H9 (cell line): ENCODE measurements at regions not wholly inside any gene's neighbourhood (a gene's known extent, or its start where the extent isn't known, plus 50 kb on each side); places are given as distances from the start of the nearest gene placed in this dataset.

ENCODE experiments used
- DNase-seq: peaks from one replicate; pipeline ENCODE4 v3.0.0-alpha.2; 2017
- H2AFZ ChIP-seq: one replicate; pipeline ENCODE4 v1.6.1; 2013; ENCODE audit warnings: mild to moderate bottlenecking, low read length, control low read depth, moderate library complexity
- H2AK5ac ChIP-seq: 2 replicates; pipeline ENCODE4 v1.6.1; 2013; ENCODE audit warnings: low read length, control low read depth, mixed read lengths; ENCODE audit not compliant: insufficient read length
- H2BK120ac ChIP-seq: one replicate; pipeline ENCODE4 v1.6.1; 2013; ENCODE audit warnings: low read depth, mild to moderate bottlenecking, low read length, control low read depth, inconsistent platforms; ENCODE audit not compliant: poor library complexity, severe bottlenecking
- H2BK12ac ChIP-seq: 2 replicates; pipeline ENCODE4 v1.6.1; 2013; ENCODE audit warnings: low read length, control low read depth, mixed read lengths, low read depth; ENCODE audit not compliant: insufficient read length
- H2BK15ac ChIP-seq: 2 replicates; pipeline ENCODE4 v1.6.1; 2013; ENCODE audit warnings: low read depth, low read length, control low read depth
- H2BK20ac ChIP-seq: one replicate; pipeline ENCODE4 v1.6.1; 2013; ENCODE audit warnings: low read depth, mild to moderate bottlenecking, low read length, control low read depth, inconsistent platforms; ENCODE audit not compliant: poor library complexity, severe bottlenecking
- H2BK5ac ChIP-seq: 2 replicates; pipeline ENCODE4 v1.6.1; 2013; ENCODE audit warnings: low read length, control low read depth, mixed read lengths; ENCODE audit not compliant: insufficient read length
- H3K14ac ChIP-seq: 2 replicates; pipeline ENCODE4 v1.6.1; 2013; ENCODE audit warnings: low read length, control low read depth; ENCODE audit not compliant: insufficient read depth
- H3K18ac ChIP-seq: 2 replicates; pipeline ENCODE4 v1.6.1; 2013; ENCODE audit warnings: low read depth, mild to moderate bottlenecking, mixed read lengths, low read length, control low read depth; ENCODE audit not compliant: insufficient read length
- H3K23ac ChIP-seq: 2 replicates; pipeline ENCODE4 v1.6.1; 2013; ENCODE audit warnings: low read length, control low read depth, mixed read lengths, low read depth; ENCODE audit not compliant: insufficient read length
- H3K23me2 ChIP-seq: 2 replicates; pipeline ENCODE4 v1.6.1; 2013; ENCODE audit warnings: low read depth, mild to moderate bottlenecking, mixed read lengths, low read length, control low read depth; ENCODE audit not compliant: insufficient read length, poor library complexity, severe bottlenecking
- H3K27ac ChIP-seq: 2 replicates; pipeline ENCODE4 v1.5.1; 2013; ENCODE audit warnings: low read length, control low read depth, mixed read lengths, low read depth; ENCODE audit not compliant: insufficient read length
- H3K27me3 ChIP-seq: 2 replicates; pipeline ENCODE4 v1.6.1; 2013; ENCODE audit warnings: low read length, control low read depth, inconsistent platforms; ENCODE audit not compliant: insufficient read depth
- H3K4ac ChIP-seq: 2 replicates; pipeline ENCODE4 v1.6.1; 2013; ENCODE audit warnings: low read depth, mild to moderate bottlenecking, control low read depth, inconsistent platforms, low read length, moderate library complexity
- H3K4me1 ChIP-seq: 2 replicates; pipeline ENCODE4 v1.6.1; 2013; ENCODE audit warnings: low read length, control low read depth, inconsistent platforms; ENCODE audit not compliant: insufficient read depth
- H3K4me2 ChIP-seq: 2 replicates; pipeline ENCODE4 v1.6.1; 2013; ENCODE audit warnings: low read length, control low read depth, mixed read lengths; ENCODE audit not compliant: insufficient read length, insufficient read depth
- H3K56ac ChIP-seq: 2 replicates; pipeline ENCODE4 v1.6.1; 2013; ENCODE audit warnings: low read depth, mild to moderate bottlenecking, mixed read lengths, low read length, control low read depth; ENCODE audit not compliant: insufficient read length
- H3K79me1 ChIP-seq: 2 replicates; pipeline ENCODE4 v1.6.1; 2013; ENCODE audit warnings: low read depth, mild to moderate bottlenecking, moderate library complexity, low read length, control low read depth, inconsistent platforms; ENCODE audit not compliant: insufficient read depth, poor library complexity, severe bottlenecking
- H3K79me2 ChIP-seq: 2 replicates; pipeline ENCODE4 v1.6.1; 2013; ENCODE audit warnings: low read length, control low read depth, inconsistent platforms; ENCODE audit not compliant: insufficient read depth
- H3K9ac ChIP-seq: 2 replicates; pipeline ENCODE4 v1.6.1; 2013; ENCODE audit warnings: low read length, control low read depth, mixed read lengths; ENCODE audit not compliant: insufficient read length; ENCODE audit errors: extremely low read depth
- H3K9me3 ChIP-seq: one replicate; pipeline ENCODE4 v1.6.1; 2013; ENCODE audit warnings: low read depth, low read length, inconsistent platforms; ENCODE audit not compliant: control insufficient read depth
- H3T11ph ChIP-seq: one replicate; pipeline ENCODE4 v1.6.1; 2013; ENCODE audit warnings: mild to moderate bottlenecking, low read length, control low read depth, inconsistent platforms
- H4K20me1 ChIP-seq: one replicate; pipeline ENCODE4 v1.6.1; 2013; ENCODE audit not compliant: control insufficient read depth, insufficient read length, insufficient read depth
- H4K5ac ChIP-seq: 2 replicates; pipeline ENCODE4 v1.6.1; 2013; ENCODE audit warnings: low read depth, mild to moderate bottlenecking, mixed read lengths, low read length, control low read depth; ENCODE audit not compliant: insufficient read length
- H4K8ac ChIP-seq: replicated peaks from 2 replicates; pipeline ENCODE4 v1.6.1; 2013; ENCODE audit warnings: low read length, control low read depth, mixed read lengths, low read depth; ENCODE audit not compliant: insufficient read length
- H4K91ac ChIP-seq: 2 replicates; pipeline ENCODE4 v1.6.1; 2013; ENCODE audit warnings: low read depth, mild to moderate bottlenecking, moderate library complexity, mixed read lengths, low read length, control low read depth; ENCODE audit not compliant: insufficient read length
- H3K27ac Mint-ChIP-seq, 3 experiments: 2 replicates in 2 of 3; 3 replicates in 1 of 3; pipeline ENCODE4 v1.8.0; 2020 to 2021; ENCODE audit warnings: mixed read lengths in 3 of 3, mild to moderate bottlenecking in 1 of 3, moderate library complexity in 1 of 3
- H3K27me3 Mint-ChIP-seq: 2 replicates; pipeline ENCODE4 v1.8.0; 2021; ENCODE audit warnings: low read depth, mild to moderate bottlenecking, moderate library complexity, mixed read lengths
- H3K36me3 Mint-ChIP-seq, 3 experiments: 2 replicates in 2 of 3; 3 replicates in 1 of 3; pipeline ENCODE4 v1.8.0; 2020 to 2021; ENCODE audit warnings: low read depth in 3 of 3, mixed read lengths in 3 of 3; ENCODE audit not compliant: insufficient read depth in 1 of 3
- H3K4me1 Mint-ChIP-seq, 2 experiments: 2 replicates each; pipeline ENCODE4 v1.8.0; 2020; ENCODE audit warnings: mixed read lengths in 2 of 2
- H3K4me3 Mint-ChIP-seq, 2 experiments: 2 replicates in 1 of 2; 3 replicates in 1 of 2; pipeline ENCODE4 v1.8.0; 2020 to 2021; ENCODE audit warnings: mild to moderate bottlenecking in 2 of 2, mixed read lengths in 2 of 2, moderate library complexity in 1 of 2
- H3K9me3 Mint-ChIP-seq, 2 experiments: 2 replicates in 1 of 2; 3 replicates in 1 of 2; pipeline ENCODE4 v1.8.0; 2020; ENCODE audit warnings: mild to moderate bottlenecking in 2 of 2, mixed read lengths in 2 of 2, moderate library complexity in 1 of 2
- CTCF ChIP-seq: fragments of 200-600 bp; sonication (generic); conservative IDR thresholded peaks from 3 replicates; pipeline ENCODE4 v1.8.0; 2021; ENCODE audit warnings: antibody characterized with exemption, mild to moderate bottlenecking
- WGBS: extraction: QIAGEN DNeasy Blood & Tissue Kit; methylation state at CpG from one replicate; pipeline ENCODE4 v1.1.7; 2013; ENCODE audit warnings: missing lambda C conversion rate, low lambda C conversion rate, mixed read lengths; ENCODE audit not compliant: insufficient read length; ENCODE audit errors: extremely low coverage; 5-methylcytosine and 5-hydroxymethylcytosine counted together

GRCh38 chr2:12007282-12007681 lies 260.9 kb downstream of the LPIN1 start:
- H3K27ac ChIP-seq, result no peak overlapping the region
- peak overlapping the region; percentile 18 for H3K18ac ChIP-seq
- no peak overlapping the region for H4K91ac ChIP-seq
- no peak overlapping the region for H4K5ac ChIP-seq
- no peaks in the 10 kb centered on the region for H4K20me1 ChIP-seq
- no peaks in the 10 kb centered on the region for H3K79me1 ChIP-seq
- peaks cover 17% of the 10 kb centered on the region in 2 experiments for H3K4me1 Mint-ChIP-seq
- no peak overlapping the region for H2BK15ac ChIP-seq
- no peak overlapping the region for H2BK120ac ChIP-seq
- H3K27ac Mint-ChIP-seq, result peak overlapping the region in 1 of 3 experiments; percentile 70; a peak in 2 of 7 replicates
- no peak for TF ChIP-seq CTCF
- no peak overlapping the region for H4K8ac ChIP-seq
- H2BK12ac ChIP-seq, result no peak overlapping the region
- H3K23ac ChIP-seq, result no peak overlapping the region
- H2BK5ac ChIP-seq, result no peak overlapping the region
- no peak overlapping the region for H3K4me3 Mint-ChIP-seq
- no peak overlapping the region for H3K4ac ChIP-seq
- H3K23me2 ChIP-seq, result no peaks in the 10 kb centered on the region
- no peak overlapping the region for H2AFZ ChIP-seq
- H3K9me3 ChIP-seq, result no peaks in the 10 kb centered on the region
- H3K56ac ChIP-seq, result no peak overlapping the region
- H3K14ac ChIP-seq, result no peak overlapping the region
- no CpG with 5 or more reads among the region's 1 CpG for WGBS
- H3K4me2 ChIP-seq, result no peak overlapping the region
- no peaks in the 10 kb centered on the region for H3K4me1 ChIP-seq
- H3T11ph ChIP-seq, result no peak overlapping the region
- H3K36me3 Mint-ChIP-seq, result no peaks in the 10 kb centered on the region
- no peak for DNase-seq
- peaks cover 0 to 3% of the 10 kb centered on the region in 2 experiments; a peak in 2 of 5 replicates for H3K9me3 Mint-ChIP-seq
- H3K27me3 ChIP-seq, result no peaks in the 10 kb centered on the region
- H3K27me3 Mint-ChIP-seq, result no peaks in the 10 kb centered on the region
- H2AK5ac ChIP-seq, result no peak overlapping the region
- H3K79me2 ChIP-seq, result no peaks in the 10 kb centered on the region
- H3K9ac ChIP-seq, result no peak overlapping the region
- no peak overlapping the region for H2BK20ac ChIP-seq
